ENCODE measurements at regions not wholly inside any gene's neighbourhood (a gene's known extent, or its start where the extent isn't known, plus 50 kb on each side); places are given as distances from the start of the nearest gene placed in this dataset.
"Not testable (repeated sequence)": the region's sequence is repeated elsewhere in the genome, so short reads cannot be mapped to it uniquely, and the experiment has no call there.

- no peak for TF ChIP-seq CTCF (IDR thresholded peaks at IDR 0.05; ENCODE audit: borderline replicate concordance, control extremely low read depth, extremely low read depth, insufficient read depth, missing control alignments)
- no peak for DNase-seq (ENCODE audit: low spot score)
- in situ Hi-C loops (cut with MboI; ENCODE audit: low sequenced_read_pairs, unreplicated experiment): no loop called here
Measured at GRCh38 chr13:44652168-44652567, 76.0 kb upstream of the TSC22D1 start.

- TF ChIP-seq CTCF (IDR thresholded peaks at IDR 0.05; ENCODE audit: borderline replicate concordance, control extremely low read depth, extremely low read depth, insufficient read depth, missing control alignments): no peak
- no peak for DNase-seq (ENCODE audit: low spot score)
- in situ Hi-C loops (cut with MboI; ENCODE audit: low sequenced_read_pairs, unreplicated experiment): no loop called here
Measured at GRCh38 chr13:44651724-44652123, 75.6 kb upstream of the TSC22D1 start.

- no peak for TF ChIP-seq CTCF (IDR thresholded peaks at IDR 0.05; ENCODE audit: borderline replicate concordance, control extremely low read depth, extremely low read depth, insufficient read depth, missing control alignments)
- DNase-seq (ENCODE audit: low spot score): no peak
- in situ Hi-C loops (cut with MboI; ENCODE audit: low sequenced_read_pairs, unreplicated experiment): no loop called here
Measured at GRCh38 chr13:44651209-44651608, 75.1 kb upstream of the TSC22D1 start.

GRCh38 chr13:44649834-44650233 is 73.7 kb upstream of the TSC22D1 start:
- in situ Hi-C loops (cut with MboI; ENCODE audit: low sequenced_read_pairs, unreplicated experiment): no loop called here
- TF ChIP-seq CTCF (IDR thresholded peaks at IDR 0.05; ENCODE audit: borderline replicate concordance, control extremely low read depth, extremely low read depth, insufficient read depth, missing control alignments): no peak
- no peak for DNase-seq (ENCODE audit: low spot score)

- no peak for TF ChIP-seq CTCF (IDR thresholded peaks at IDR 0.05; ENCODE audit: borderline replicate concordance, control extremely low read depth, extremely low read depth, insufficient read depth, missing control alignments)
- in situ Hi-C loops (cut with MboI; ENCODE audit: low sequenced_read_pairs, unreplicated experiment): no loop called here
- peak; percentile 29 for DNase-seq (ENCODE audit: low spot score)
Measured at GRCh38 chr13:44649104-44649428, 72.9 kb upstream of the TSC22D1 start.

- no peak for TF ChIP-seq CTCF (IDR thresholded peaks at IDR 0.05; ENCODE audit: borderline replicate concordance, control extremely low read depth, extremely low read depth, insufficient read depth, missing control alignments)
- in situ Hi-C loops (cut with MboI; ENCODE audit: low sequenced_read_pairs, unreplicated experiment): no loop called here
- peak; percentile 57 for DNase-seq (ENCODE audit: low spot score)
Measured at GRCh38 chr13:44648392-44649103, 72.4 kb upstream of the TSC22D1 start.

- in situ Hi-C loops (cut with MboI; ENCODE audit: low sequenced_read_pairs, unreplicated experiment); DNase-seq (ENCODE audit: low spot score): not testable (repeated sequence)
Measured at GRCh38 chr13:44647560-44647959, 71.4 kb upstream of the TSC22D1 start.

All from GM13976 (cell line).